ENCODE measurements at regions not wholly inside any gene's neighbourhood (a gene's known extent, or its start where the extent isn't known, plus 50 kb on each side); places are given as distances from the start of the nearest gene placed in this dataset.
A peak's percentile ranks its signal among the peaks of the same experiment; 100 is the strongest.

DNA sequence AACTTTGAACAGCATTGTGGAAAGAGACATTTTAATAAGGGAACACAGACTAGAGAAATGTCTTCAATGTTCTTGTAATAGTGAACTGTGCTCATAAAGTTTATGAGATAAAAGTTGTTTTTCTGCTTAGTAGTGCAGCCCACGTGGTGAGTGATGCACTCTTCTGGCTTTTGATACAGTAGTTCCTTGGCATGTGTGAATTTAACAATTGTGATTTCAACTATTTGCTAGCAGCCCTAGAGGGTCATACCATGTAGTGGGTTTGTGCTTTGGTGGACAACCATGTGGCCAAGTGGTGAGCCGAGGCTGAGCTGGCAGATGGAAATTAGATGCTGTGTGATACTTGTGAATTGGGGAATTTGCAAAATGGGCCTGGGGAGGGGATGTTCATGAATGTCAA, 116.2 kb upstream of the SLC4A4 start:
- DNase-seq: no peak
- Histone ChIP-seq H3K27me3 (no peaks in the 10 kb centered on the region), H3K4me1 (no peaks in the 10 kb centered on the region), H3K9me3 (no peaks in the 10 kb centered on the region), H3K36me3 (ENCODE audit: low read depth, missing control alignments) (no peaks in the 10 kb centered on the region), H3K27ac (no peak overlapping the region), H3K4me3 (no peak overlapping the region)
- TF ChIP-seq, protein P1, sequence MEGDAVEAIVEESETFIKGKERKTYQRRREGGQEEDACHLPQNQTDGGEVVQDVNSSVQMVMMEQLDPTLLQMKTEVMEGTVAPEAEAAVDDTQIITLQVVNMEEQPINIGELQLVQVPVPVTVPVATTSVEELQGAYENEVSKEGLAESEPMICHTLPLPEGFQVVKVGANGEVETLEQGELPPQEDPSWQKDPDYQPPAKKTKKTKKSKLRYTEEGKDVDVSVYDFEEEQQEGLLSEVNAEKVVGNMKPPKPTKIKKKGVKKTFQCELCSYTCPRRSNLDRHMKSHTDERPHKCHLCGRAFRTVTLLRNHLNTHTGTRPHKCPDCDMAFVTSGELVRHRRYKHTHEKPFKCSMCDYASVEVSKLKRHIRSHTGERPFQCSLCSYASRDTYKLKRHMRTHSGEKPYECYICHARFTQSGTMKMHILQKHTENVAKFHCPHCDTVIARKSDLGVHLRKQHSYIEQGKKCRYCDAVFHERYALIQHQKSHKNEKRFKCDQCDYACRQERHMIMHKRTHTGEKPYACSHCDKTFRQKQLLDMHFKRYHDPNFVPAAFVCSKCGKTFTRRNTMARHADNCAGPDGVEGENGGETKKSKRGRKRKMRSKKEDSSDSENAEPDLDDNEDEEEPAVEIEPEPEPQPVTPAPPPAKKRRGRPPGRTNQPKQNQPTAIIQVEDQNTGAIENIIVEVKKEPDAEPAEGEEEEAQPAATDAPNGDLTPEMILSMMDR (IDR thresholded peaks at IDR 0.05): no peak
- TF ChIP-seq POLR2A (IDR thresholded peaks at IDR 0.05): no peak
- intact Hi-C loops (cut with DNase I; ENCODE audit: low total_unique reads): no loop called here
- WGBS, 2 donors: 55 to 74% methylated on average over 2 of the region's 2 CpGs

DNA sequence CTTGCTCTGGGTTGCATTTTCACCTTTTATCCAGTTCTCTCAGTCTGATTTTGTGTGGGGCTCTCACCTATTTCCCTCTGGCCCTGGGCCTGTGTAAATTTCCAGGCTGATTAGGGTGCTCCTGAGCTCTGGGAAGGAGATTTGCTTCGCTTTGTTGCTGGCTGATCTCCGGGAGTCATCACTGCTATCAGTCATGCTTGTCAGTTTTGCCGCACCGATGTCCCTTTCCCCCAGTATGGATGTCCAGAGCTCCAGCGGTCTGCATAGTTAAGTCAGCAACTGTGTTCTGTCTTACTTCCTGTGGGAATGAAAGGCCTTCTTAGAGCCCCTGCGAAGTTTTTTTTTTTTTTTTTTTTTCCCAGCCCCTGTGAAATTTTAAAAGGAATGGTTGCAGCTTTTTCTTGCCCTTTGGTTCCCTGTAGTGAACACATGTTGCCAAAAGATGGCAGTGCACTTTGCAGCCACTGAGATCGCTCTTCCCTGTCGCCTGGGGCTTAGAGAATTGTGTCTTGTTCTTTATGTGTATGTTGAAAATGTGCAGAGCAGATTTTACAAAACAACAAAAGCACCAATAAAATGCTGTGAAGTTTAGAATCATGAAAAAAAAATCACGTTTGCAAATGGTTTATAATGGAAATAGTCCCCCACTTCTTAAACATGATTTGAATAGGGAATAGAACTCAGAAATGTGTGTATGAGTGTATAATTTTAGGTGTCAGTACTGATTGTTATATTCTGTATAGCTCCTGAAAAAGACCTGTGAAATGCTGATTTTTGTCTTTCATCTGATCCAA, 109.1 kb upstream of the SLC4A4 start:
- H3K27ac ChIP-seq: no peak overlapping the region
- H3K27me3 ChIP-seq: no peaks in the 10 kb centered on the region
- intact Hi-C loops (cut with DNase I; ENCODE audit: low total_unique reads): no loop called here
- TF ChIP-seq POLR2A (IDR thresholded peaks at IDR 0.05): no peak
- TF ChIP-seq, protein P1 (IDR thresholded peaks at IDR 0.05): peak; percentile 11 to 64 (median 32)
- no peaks in the 10 kb centered on the region for H3K36me3 ChIP-seq (ENCODE audit: low read depth, missing control alignments)
- peak; percentile 44 for DNase-seq
- 42 to 52% methylated on average over 9 of the region's 9 CpGs for WGBS, 2 donors
- no peak overlapping the region for H3K4me3 ChIP-seq
- H3K4me1 ChIP-seq: no peaks in the 10 kb centered on the region
- no peaks in the 10 kb centered on the region for H3K9me3 ChIP-seq

GRCh38 chr4:71230271-71231128, 108.3 kb upstream of the SLC4A4 start:
- no peak overlapping the region for H3K27ac ChIP-seq
- no peaks in the 10 kb centered on the region for H3K4me1 ChIP-seq
- 71 to 73% methylated on average over 11 of the region's 11 CpGs for WGBS, 2 donors
- H3K36me3 ChIP-seq (ENCODE audit: low read depth, missing control alignments): no peaks in the 10 kb centered on the region
- no peak for DNase-seq
- no peaks in the 10 kb centered on the region for H3K27me3 ChIP-seq
- intact Hi-C loops (cut with DNase I; ENCODE audit: low total_unique reads): no loop called here
- no peaks in the 10 kb centered on the region for H3K9me3 ChIP-seq
- no peak for TF ChIP-seq POLR2A (IDR thresholded peaks at IDR 0.05)
- TF ChIP-seq, protein P1 (IDR thresholded peaks at IDR 0.05): no peak
- no peak overlapping the region for H3K4me3 ChIP-seq

DNA sequence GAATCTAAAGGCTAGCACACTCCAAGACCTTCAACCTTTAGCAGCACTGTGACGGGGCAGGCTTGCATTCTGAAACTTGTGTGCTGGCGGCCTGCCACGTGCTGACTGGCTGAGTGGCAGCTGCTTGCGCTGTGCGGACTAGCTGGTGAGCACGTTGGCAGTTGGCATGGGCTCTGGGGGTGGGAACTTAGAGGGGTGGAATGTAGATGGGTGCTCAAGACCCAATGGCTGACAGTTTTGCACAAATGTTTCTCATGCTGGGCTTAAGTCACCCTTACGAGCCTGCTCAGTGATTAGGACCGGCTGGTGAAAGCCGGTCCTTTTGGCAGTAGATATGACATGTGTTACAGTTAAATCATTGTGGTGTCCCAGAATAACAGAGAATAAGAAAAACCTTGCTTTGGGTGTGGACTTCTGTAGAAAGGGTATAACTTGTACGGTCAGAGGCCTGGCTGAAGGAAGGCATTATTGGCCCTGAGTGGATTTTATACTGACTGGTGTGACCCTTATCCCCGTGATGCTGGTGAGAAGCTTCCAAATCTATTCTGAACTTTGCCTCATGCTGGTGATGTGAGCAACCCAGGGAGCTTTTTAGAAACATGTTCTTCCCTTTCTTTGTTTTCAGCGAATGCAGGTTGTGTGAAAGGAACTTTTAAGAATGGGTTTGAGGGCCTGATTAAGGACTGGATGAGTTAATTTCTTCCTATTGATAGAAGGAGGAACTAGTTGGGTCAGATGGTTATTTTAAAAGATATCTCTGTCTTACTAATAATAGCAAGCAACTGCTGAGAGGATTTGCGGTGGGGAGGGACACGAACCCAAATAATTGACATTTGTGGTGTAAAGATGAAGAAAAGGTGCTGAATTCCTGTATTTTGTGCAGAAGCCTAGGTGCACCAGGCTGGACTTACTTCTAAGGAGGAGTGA, 107.4 kb upstream of the SLC4A4 start:
- no peak overlapping the region for H3K4me3 ChIP-seq
- H3K4me1 ChIP-seq: no peaks in the 10 kb centered on the region
- H3K27ac ChIP-seq: no peak overlapping the region
- DNase-seq: peak; percentile 71
- intact Hi-C loops (cut with DNase I; ENCODE audit: low total_unique reads): no loop called here
- WGBS, 2 donors: 51 to 57% methylated on average over 14 of the region's 14 CpGs
- no peaks in the 10 kb centered on the region for H3K36me3 ChIP-seq (ENCODE audit: low read depth, missing control alignments)
- TF ChIP-seq, protein P1 (IDR thresholded peaks at IDR 0.05): no peak
- TF ChIP-seq POLR2A (IDR thresholded peaks at IDR 0.05): no peak
- H3K9me3 ChIP-seq: no peaks in the 10 kb centered on the region
- no peaks in the 10 kb centered on the region for H3K27me3 ChIP-seq
